ENCODE measurements at regions not wholly inside any gene's neighbourhood (a gene's known extent, or its start where the extent isn't known, plus 50 kb on each side); places are given as distances from the start of the nearest gene placed in this dataset.

DNA sequence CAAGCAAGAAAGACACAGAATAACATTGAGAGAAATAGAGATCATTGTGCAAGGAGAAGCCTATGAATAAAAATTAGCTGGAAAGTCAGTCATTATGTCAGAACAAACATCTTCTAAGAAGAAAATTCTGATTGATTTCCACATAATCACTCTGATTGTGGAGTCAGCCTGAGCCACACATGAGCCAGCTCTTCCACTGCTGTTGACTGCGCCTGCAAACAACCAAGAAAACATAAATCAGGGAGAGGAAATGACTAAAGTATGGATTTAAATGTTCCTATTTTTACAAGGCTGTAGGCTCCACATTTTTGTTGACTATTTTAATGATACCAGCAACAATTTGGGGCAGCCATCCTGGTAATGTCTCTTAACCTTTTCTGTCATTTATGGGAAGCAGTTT, 962.3 kb downstream of the EFNB2 start:
- TF ChIP-seq, protein P1, sequence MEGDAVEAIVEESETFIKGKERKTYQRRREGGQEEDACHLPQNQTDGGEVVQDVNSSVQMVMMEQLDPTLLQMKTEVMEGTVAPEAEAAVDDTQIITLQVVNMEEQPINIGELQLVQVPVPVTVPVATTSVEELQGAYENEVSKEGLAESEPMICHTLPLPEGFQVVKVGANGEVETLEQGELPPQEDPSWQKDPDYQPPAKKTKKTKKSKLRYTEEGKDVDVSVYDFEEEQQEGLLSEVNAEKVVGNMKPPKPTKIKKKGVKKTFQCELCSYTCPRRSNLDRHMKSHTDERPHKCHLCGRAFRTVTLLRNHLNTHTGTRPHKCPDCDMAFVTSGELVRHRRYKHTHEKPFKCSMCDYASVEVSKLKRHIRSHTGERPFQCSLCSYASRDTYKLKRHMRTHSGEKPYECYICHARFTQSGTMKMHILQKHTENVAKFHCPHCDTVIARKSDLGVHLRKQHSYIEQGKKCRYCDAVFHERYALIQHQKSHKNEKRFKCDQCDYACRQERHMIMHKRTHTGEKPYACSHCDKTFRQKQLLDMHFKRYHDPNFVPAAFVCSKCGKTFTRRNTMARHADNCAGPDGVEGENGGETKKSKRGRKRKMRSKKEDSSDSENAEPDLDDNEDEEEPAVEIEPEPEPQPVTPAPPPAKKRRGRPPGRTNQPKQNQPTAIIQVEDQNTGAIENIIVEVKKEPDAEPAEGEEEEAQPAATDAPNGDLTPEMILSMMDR (IDR thresholded peaks at IDR 0.05; ENCODE audit: control insufficient read depth, insufficient read depth, low read depth, low read length, missing control alignments) = no peak
- no peak for DNase-seq (ENCODE audit: low read depth)
- no peak overlapping the region for H3K4me3 ChIP-seq (ENCODE audit: control insufficient read depth, low read depth, low read length)

DNA sequence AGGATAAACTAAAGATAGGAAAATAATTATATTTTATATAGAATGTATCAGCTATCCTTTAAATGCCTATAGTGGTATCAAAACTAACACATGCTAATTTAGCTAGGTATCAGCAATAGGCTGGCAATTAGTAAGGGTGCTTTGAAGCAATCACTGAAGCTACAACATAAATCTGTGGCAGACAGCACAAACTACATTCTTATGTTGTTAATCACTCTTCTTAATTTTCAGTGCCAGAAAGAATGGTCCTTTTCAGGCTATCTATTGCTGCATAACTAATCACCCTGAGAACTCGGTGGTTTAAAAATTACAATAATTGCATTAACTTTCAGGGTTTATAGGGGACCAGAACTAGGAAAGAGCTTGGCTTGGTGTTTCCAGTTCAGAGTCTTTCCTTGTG, 963.1 kb downstream of the EFNB2 start:
- TF ChIP-seq, protein P1 (IDR thresholded peaks at IDR 0.05; ENCODE audit: control insufficient read depth, insufficient read depth, low read depth, low read length, missing control alignments) = no peak
- no peak overlapping the region for H3K4me3 ChIP-seq (ENCODE audit: control insufficient read depth, low read depth, low read length)
- DNase-seq (ENCODE audit: low read depth) = no peak

DNA sequence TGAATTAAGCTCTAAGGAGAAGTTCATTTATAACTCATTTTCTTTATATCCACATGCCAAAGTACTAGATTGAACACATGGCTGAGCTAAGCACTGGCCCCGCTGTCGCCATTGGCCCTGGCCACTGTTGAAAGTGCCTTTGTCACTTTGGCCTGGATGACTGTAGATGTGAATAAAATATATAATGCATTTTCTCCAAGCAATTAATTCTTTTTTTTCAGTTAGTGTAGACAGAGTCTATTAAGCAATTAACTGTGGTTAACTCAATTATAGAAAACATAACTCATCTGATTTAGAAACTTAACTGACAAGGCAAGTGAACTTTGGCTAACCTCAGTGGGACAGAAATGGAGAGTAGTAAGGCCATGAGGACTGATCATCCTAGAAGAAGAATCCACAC, 965.6 kb downstream of the EFNB2 start:
- H3K4me3 ChIP-seq (ENCODE audit: control insufficient read depth, low read depth, low read length) = no peak overlapping the region
- TF ChIP-seq, protein P1 (IDR thresholded peaks at IDR 0.05; ENCODE audit: control insufficient read depth, insufficient read depth, low read depth, low read length, missing control alignments) = no peak
- no peak for DNase-seq (ENCODE audit: low read depth)

DNA sequence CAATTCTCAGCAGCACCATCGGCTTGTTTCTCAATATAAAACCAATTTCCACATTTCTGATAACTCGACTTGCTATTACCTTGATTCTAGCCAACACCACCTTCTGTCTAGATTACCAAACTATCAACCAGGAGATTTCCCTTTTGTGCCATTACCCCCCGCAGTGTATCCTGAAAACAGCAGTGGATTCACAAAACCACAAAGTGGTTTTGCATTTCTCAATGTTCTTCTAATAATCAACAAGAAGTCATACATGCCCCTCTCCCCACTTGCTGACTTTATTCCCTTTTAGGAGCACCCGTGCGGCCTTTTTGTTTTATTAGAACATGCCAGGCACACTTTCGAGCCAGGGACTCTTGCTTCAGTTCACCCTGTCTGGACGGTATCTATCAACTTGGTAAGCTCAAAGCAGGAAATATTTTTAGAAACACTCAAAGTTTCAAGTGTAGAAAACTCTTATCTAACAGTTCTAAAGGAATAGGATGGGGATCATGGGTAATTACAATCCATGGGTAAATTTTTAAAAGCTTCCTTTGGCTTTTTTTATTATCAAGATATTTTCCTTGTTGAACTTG, 967.4 kb downstream of the EFNB2 start:
- no peak for DNase-seq (ENCODE audit: low read depth)
- no peak overlapping the region for H3K4me3 ChIP-seq (ENCODE audit: control insufficient read depth, low read depth, low read length)
- TF ChIP-seq, protein P1 (IDR thresholded peaks at IDR 0.05; ENCODE audit: control insufficient read depth, insufficient read depth, low read depth, low read length, missing control alignments) = no peak

DNA sequence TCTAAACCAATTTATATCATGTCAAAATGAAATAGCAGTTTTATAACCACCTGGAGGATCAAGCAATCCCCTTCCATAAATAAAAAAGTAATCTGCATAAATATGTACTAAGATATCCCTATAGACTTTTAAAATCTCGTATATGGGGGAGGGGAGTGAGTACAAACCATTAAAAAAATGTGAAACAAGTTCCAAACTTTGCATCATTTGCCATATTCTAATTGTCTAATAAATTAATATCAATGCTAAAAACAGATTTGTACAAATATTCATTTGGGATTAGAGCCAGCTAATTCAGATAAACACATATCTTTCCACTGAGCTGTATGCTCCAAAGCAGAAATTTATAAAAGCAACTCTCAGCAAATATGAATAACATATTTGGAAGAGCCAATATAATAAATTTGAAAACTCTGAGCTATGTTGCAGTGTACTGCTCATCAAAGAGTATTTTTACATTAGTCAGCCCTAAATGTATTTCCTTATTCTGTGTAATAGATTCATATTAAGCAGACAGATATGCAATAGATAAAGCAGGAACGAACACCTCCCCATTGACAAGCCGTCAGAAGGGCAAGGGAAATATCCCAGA, 970.2 kb downstream of the EFNB2 start:
- DNase-seq (ENCODE audit: low read depth) = no peak
- TF ChIP-seq, protein P1 (IDR thresholded peaks at IDR 0.05; ENCODE audit: control insufficient read depth, insufficient read depth, low read depth, low read length, missing control alignments) = no peak
- no peak overlapping the region for H3K4me3 ChIP-seq (ENCODE audit: control insufficient read depth, low read depth, low read length)

DNA sequence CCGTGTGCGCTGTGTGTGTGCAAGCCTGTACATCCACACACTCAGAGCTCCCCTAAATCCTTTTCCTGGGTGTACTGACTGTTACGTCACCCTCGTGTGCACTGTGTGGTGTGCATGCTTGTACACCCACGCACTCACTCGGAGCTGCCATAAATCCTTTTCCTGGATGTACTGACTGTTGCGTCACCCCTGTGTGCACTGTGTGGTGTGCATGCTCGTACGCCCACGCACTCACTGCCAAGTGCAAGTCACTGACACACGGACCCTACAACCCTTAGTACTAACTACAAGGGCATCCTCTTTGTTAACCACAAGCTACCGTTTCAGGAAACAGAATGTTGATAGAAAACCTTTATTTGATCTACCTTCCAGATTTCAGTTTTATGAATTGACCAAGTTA, 983.4 kb downstream of the EFNB2 start:
- TF ChIP-seq, protein P1 (IDR thresholded peaks at IDR 0.05; ENCODE audit: control insufficient read depth, insufficient read depth, low read depth, low read length, missing control alignments) = no peak
- H3K4me3 ChIP-seq (ENCODE audit: control insufficient read depth, low read depth, low read length) = no peak overlapping the region
- DNase-seq (ENCODE audit: low read depth) = no peak

All from AG09309 (cell line).